Suprapubic skin (tissue), 3 donors: ENCODE measurements at regions not wholly inside any gene's neighbourhood (a gene's known extent, or its start where the extent isn't known, plus 50 kb on each side); places are given as distances from the start of the nearest gene placed in this dataset.

Source experiments
- EP300 ChIP-seq: sonication (generic); formaldehyde crosslinking; IDR thresholded peaks from one replicate; pipeline ENCODE4 v1.6.1; 2017; ENCODE audit warnings: antibody characterized with exemption
- POLR2A ChIP-seq, 2 donors: fragments of 450-650 bp; IDR thresholded peaks; one replicate each; pipeline ENCODE4 v1.6.1; 2017; ENCODE audit warnings: antibody characterized with exemption in 2 of 2, mild to moderate bottlenecking in 2 of 2, moderate library complexity in 2 of 2
- TF ChIP-seq, protein P1 (sequence below), 2 donors: fragments of 200-600 bp in 1 of 2; fragments of 450-650 bp in 1 of 2; sonication (generic) in 1 of 2; IDR thresholded peaks; one replicate each; pipeline ENCODE4 v1.5.1; 2016 to 2019; ENCODE audit warnings: antibody characterized with exemption in 2 of 2, mild to moderate bottlenecking in 1 of 2, moderate library complexity in 1 of 2

DNA sequence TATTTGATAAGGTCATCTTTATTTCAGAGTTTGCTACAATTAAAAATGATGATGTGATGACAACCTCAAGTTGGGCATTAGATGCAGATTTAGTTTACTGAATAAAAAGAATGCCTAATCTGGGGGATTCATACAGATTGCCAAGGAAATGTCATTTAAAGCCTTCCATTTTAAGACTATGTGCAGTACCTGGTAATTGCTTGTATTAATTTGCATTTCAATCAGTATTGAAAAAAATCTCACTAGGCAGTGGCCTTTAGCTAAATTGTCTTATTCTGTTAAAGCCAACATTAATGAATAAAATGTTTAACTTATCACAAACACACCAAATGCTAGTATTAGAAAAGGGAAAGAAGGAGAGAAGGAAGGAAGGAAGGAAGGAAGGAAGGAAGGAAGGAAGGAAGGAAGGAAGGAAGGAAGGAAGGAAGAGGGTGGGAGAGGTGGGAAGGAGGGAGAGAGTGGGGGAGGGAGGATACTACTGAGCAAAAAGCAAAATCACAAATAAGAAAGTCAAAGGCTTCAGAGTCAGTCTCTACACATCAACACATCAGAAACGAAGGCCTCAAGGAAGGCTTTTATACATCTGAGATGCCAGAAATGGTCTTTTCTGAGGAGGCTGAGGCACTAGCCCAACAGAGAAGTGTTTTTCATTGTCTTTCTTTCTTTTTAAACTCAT lies 271.1 kb upstream of the CLEC14A start:
- TF ChIP-seq, protein P1, sequence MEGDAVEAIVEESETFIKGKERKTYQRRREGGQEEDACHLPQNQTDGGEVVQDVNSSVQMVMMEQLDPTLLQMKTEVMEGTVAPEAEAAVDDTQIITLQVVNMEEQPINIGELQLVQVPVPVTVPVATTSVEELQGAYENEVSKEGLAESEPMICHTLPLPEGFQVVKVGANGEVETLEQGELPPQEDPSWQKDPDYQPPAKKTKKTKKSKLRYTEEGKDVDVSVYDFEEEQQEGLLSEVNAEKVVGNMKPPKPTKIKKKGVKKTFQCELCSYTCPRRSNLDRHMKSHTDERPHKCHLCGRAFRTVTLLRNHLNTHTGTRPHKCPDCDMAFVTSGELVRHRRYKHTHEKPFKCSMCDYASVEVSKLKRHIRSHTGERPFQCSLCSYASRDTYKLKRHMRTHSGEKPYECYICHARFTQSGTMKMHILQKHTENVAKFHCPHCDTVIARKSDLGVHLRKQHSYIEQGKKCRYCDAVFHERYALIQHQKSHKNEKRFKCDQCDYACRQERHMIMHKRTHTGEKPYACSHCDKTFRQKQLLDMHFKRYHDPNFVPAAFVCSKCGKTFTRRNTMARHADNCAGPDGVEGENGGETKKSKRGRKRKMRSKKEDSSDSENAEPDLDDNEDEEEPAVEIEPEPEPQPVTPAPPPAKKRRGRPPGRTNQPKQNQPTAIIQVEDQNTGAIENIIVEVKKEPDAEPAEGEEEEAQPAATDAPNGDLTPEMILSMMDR (IDR thresholded peaks at IDR 0.05), result no peak
- no peak for TF ChIP-seq EP300
- TF ChIP-seq POLR2A (IDR thresholded peaks at IDR 0.05), result no peak
